ENCODE measurements at regions not wholly inside any gene's neighbourhood (a gene's known extent, or its start where the extent isn't known, plus 50 kb on each side); places are given as distances from the start of the nearest gene placed in this dataset.

DNA sequence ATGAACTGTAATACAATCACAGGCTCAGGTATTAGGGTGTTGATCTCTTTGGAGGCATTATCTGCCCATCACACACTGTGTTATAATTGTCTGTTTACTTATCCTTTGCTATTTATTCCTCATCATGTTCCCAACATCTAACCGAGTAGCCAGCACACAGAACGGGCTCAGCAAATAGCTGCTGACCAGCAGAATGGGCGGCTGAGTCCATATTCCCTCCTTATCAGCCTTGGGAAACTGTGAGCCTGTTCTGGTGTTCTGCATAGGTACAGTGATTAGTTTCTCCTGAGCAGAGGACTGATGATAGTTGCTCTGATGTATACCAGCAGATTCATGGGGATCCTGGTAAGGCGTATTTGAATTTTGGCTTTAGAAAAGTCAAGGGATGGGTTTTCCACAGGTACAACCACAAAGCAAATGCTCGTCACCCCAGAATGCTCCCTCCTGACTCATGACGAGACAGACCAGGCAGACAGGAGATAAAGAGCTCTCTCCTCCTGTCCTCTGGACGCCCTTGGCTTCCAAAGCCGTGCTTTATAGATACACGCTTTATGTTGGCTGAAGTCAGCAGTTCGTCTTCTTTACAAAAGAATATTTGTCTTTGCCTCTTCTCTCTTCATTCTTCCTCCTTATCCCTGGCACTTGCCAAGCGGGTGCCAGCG, 166.7 kb downstream of the TTLL2 start:
- WGBS, 2 donors = 55 to 61% methylated on average over 12 of the region's 12 CpGs

DNA sequence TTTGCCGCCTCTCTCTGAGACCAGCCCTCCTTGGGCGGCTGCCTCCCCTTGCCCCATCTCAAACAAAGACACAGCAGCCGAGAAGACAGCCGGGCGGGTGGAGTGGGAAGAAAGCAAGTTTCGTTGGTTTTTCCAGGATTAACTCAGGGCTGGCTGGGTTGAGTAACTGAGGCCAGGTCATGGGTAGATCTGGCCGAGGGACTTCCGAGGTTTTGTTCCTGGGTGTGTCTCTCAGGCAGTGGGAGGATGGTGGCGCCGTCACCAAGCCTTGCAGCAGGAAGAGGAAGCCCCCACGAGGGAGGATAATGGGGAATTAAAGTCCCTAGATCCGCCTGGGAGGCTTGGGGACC, 167.2 kb downstream of the TTLL2 start:
- Histone ChIP-seq H3K27me3 (no peaks in the 10 kb centered on the region), H3K4me1 (peaks cover 0 to 20% (median 0%) of the 10 kb centered on the region in 4 donors), H3K36me3 (no peaks in the 10 kb centered on the region), H3K27ac (peak overlapping the region in 3 of 4 donors; percentile 6 to 44 (median 32)), H3K4me3 (no peak overlapping the region), H3K9me3 (no peaks in the 10 kb centered on the region)
- peak; percentile 36 to 41 for DNase-seq (ENCODE audit: low spot score in 2 of 2)
- TF ChIP-seq POLR2A (IDR thresholded peaks at IDR 0.05) (no peak), EP300 (IDR thresholded peaks at IDR 0.05) (peak in 1 of 2 donors; percentile 20)
- WGBS, 2 donors = 29 to 33% methylated on average over 12 of the region's 12 CpGs

More for the DNA sequence above, 166.7 kb downstream of the TTLL2 start:
- H3K27me3 ChIP-seq = no peaks in the 10 kb centered on the region
- TF ChIP-seq POLR2A (IDR thresholded peaks at IDR 0.05) (no peak), EP300 (IDR thresholded peaks at IDR 0.05) (no peak)
- TF ChIP-seq, protein P1, sequence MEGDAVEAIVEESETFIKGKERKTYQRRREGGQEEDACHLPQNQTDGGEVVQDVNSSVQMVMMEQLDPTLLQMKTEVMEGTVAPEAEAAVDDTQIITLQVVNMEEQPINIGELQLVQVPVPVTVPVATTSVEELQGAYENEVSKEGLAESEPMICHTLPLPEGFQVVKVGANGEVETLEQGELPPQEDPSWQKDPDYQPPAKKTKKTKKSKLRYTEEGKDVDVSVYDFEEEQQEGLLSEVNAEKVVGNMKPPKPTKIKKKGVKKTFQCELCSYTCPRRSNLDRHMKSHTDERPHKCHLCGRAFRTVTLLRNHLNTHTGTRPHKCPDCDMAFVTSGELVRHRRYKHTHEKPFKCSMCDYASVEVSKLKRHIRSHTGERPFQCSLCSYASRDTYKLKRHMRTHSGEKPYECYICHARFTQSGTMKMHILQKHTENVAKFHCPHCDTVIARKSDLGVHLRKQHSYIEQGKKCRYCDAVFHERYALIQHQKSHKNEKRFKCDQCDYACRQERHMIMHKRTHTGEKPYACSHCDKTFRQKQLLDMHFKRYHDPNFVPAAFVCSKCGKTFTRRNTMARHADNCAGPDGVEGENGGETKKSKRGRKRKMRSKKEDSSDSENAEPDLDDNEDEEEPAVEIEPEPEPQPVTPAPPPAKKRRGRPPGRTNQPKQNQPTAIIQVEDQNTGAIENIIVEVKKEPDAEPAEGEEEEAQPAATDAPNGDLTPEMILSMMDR (IDR thresholded peaks at IDR 0.05) = no peak
- H3K4me1 ChIP-seq = peaks cover 0 to 20% (median 0%) of the 10 kb centered on the region in 4 donors
- no peaks in the 10 kb centered on the region for H3K9me3 ChIP-seq
- peak overlapping the region in 3 of 4 donors; percentile 6 to 44 (median 32) for H3K27ac ChIP-seq
- no peak for DNase-seq (ENCODE audit: low spot score in 2 of 2)
- H3K36me3 ChIP-seq = no peaks in the 10 kb centered on the region
- no peak overlapping the region for H3K4me3 ChIP-seq

DNA sequence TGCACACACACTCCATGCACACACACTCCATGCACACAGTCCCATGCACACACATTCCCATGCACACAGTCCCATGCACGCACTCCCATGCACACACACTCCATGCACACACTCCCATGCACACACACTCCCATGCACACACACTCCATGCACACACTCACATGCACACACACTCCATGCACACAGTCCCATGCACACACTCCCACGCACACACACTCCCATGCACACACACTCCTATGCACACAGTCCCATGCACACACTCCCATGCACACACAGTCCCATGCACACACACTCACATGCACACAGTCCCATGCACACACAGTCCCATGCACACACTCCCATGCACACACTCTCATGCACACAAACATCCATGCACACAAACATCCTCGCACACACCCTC, 168.4 kb downstream of the TTLL2 start:
- H3K4me3 ChIP-seq = no peak overlapping the region
- no peaks in the 10 kb centered on the region for H3K9me3 ChIP-seq
- DNase-seq (ENCODE audit: low spot score in 2 of 2) = no peak
- 93% methylated on average over 3 of the region's 3 CpGs for WGBS, 2 donors
- TF ChIP-seq POLR2A (IDR thresholded peaks at IDR 0.05) (no peak), EP300 (IDR thresholded peaks at IDR 0.05) (no peak)
- TF ChIP-seq, protein P1 (IDR thresholded peaks at IDR 0.05) = no peak
- H3K36me3 ChIP-seq = no peaks in the 10 kb centered on the region
- no peak overlapping the region for H3K27ac ChIP-seq
- peaks cover 0 to 20% (median 0%) of the 10 kb centered on the region in 4 donors for H3K4me1 ChIP-seq
- no peaks in the 10 kb centered on the region for H3K27me3 ChIP-seq

DNA sequence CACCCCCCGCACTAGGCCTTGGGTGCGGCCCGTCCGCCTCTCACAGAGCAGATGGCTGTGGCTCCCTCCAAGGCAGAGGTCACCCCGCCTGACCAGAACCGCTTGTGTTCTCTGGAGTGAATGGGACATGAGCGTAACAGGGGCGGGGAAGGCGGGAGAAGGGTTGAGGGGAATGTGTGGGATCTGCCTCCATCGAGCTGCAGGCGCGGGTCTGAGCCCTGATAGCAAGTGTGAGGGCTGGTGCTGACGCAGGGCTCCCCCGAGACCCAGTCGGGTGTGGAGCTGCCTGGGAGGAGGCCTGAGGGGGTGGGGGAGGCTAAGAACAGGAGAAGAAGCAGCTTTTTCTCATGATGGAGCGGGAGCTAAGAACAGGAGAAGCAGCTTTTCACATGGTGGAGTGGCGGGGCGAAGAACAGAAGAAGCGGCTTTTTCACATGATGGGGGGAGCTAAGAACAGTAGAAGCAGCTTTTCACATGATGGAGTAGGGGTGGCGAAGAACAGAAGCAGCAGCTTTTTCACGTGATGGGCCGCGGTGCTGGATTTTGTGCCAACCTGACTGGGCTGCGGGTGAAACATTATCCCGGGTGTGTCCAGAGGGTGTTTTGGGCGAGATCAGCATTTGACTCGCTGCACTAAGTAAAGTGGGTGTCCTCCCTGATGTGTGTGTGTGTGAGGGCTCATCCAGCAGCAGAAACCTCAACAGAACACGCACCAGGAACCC, 169.3 kb downstream of the TTLL2 start:
- DNase-seq (ENCODE audit: low spot score in 2 of 2) = peak; percentile 59 to 65
- 56 to 63% methylated on average over 27 to 28 of the region's 28 CpGs for WGBS, 2 donors

DNA sequence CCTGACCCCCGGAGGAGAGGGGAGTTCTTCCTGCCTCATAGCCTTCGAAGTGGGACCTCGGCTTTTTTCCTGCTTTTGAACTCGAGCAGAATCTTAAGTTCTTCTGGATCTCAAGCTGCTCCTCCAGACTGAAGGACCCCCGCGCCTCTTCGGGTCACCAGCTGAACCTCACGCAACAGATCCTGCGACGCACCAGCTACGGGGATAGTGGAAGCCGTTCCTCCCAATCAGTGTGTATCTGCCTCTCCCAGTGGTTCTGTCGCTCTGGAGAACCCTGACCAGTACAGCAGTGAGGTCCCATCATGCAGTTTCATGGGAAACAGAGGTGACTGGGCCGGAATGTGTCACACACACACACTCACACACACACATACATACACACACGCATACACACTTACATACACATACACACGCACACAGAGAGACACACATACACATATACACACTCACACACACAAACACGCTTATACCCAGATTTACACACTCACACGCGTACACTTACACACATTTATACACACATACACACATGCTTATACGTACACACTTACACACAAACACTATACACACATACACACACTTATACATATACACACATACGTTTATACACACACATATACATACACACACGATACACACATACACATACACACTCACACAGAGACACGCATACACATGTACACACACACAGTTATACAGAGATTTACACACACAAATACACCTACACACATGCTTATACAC, 170.0 kb downstream of the TTLL2 start:
- DNase-seq (ENCODE audit: low spot score in 2 of 2) = no peak
- peak overlapping the region in 3 of 4 donors; percentile 13 to 72 (median 43) for H3K27ac ChIP-seq
- TF ChIP-seq, protein P1 (IDR thresholded peaks at IDR 0.05) = no peak
- TF ChIP-seq POLR2A (IDR thresholded peaks at IDR 0.05) = no peak
- TF ChIP-seq EP300 (IDR thresholded peaks at IDR 0.05) = no peak
- peaks cover 0 to 20% (median 0%) of the 10 kb centered on the region in 4 donors for H3K4me1 ChIP-seq
- H3K9me3 ChIP-seq = no peaks in the 10 kb centered on the region
- no peak overlapping the region for H3K4me3 ChIP-seq
- no peaks in the 10 kb centered on the region for H3K27me3 ChIP-seq
- 86 to 87% methylated on average over 22 to 23 of the region's 23 CpGs for whole genome bisulfite sequencing, 2 donors
- no peaks in the 10 kb centered on the region for H3K36me3 ChIP-seq

More for the DNA sequence above, 169.3 kb downstream of the TTLL2 start:
- Histone ChIP-seq H3K4me1 (peaks cover 0 to 20% (median 0%) of the 10 kb centered on the region in 4 donors), H3K36me3 (no peaks in the 10 kb centered on the region), H3K9me3 (no peaks in the 10 kb centered on the region), H3K27ac (peak overlapping the region in 3 of 4 donors; percentile 13 to 72 (median 43)), H3K27me3 (no peaks in the 10 kb centered on the region), H3K4me3 (no peak overlapping the region)
- TF ChIP-seq EP300 (IDR thresholded peaks at IDR 0.05) = peak in 1 of 2 donors; percentile 49
- TF ChIP-seq, protein P1 (IDR thresholded peaks at IDR 0.05) = no peak

Measured in tibial nerve (tissue), 4 donors.